HepG2 (cell line): ENCODE measurements at regions not wholly inside any gene's neighbourhood (a gene's known extent, or its start where the extent isn't known, plus 50 kb on each side); places are given as distances from the start of the nearest gene placed in this dataset.

Experiments used
- DBP ChIP-seq: sonication (generic); formaldehyde crosslinking; IDR thresholded peaks from 2 replicates; pipeline ENCODE4 v1.4.0; 2020; ENCODE audit warnings: missing genetic modification reagents; ENCODE audit errors: not compliant biosample characterization
- DMAP1 ChIP-seq: IDR thresholded peaks from 2 replicates; pipeline ENCODE4 v1.6.1; 2016
- GPN1 ChIP-seq: sonication (generic); formaldehyde crosslinking; IDR thresholded peaks from 2 replicates; pipeline ENCODE4 v1.5.1; 2020; ENCODE audit warnings: missing genetic modification reagents, borderline replicate concordance
- JDP2 ChIP-seq: sonication (generic); formaldehyde crosslinking; IDR thresholded peaks from 2 replicates; pipeline ENCODE4 v1.8.1; 2022; ENCODE audit warnings: missing genetic modification reagents, borderline replicate concordance
- NRL ChIP-seq: sonication (generic); formaldehyde crosslinking; IDR thresholded peaks from 2 replicates; pipeline ENCODE4 v1.5.0; 2020; ENCODE audit warnings: missing genetic modification reagents, mild to moderate bottlenecking, moderate library complexity, borderline replicate concordance
- PLRG1 ChIP-seq: fragments of 450-650 bp; conservative IDR thresholded peaks from 2 replicates; pipeline ENCODE4 v1.6.1; 2016
- PRPF4 ChIP-seq: fragments of 200-400 bp; formaldehyde crosslinking; IDR thresholded peaks from 2 replicates; pipeline ENCODE4 v1.6.1; 2016; ENCODE audit warnings: low read length, low read depth; ENCODE audit not compliant: poor library complexity, severe bottlenecking
- SNAPC4 ChIP-seq: sonication (generic); formaldehyde crosslinking; IDR thresholded peaks from 2 replicates; pipeline ENCODE4 v1.4.0; 2020; ENCODE audit warnings: mild to moderate bottlenecking, missing genetic modification reagents
- ZBTB49 ChIP-seq: sonication (generic); formaldehyde crosslinking; IDR thresholded peaks from 2 replicates; pipeline ENCODE4 v1.4.0; 2020; ENCODE audit warnings: missing genetic modification reagents, borderline replicate concordance
- ZMYM2 ChIP-seq: sonication (generic); formaldehyde crosslinking; IDR thresholded peaks from 2 replicates; pipeline ENCODE4 v1.8.0; 2022; ENCODE audit warnings: mild to moderate bottlenecking, missing genetic modification reagents
- ZNF431 ChIP-seq: sonication (generic); formaldehyde crosslinking; IDR thresholded peaks from 2 replicates; pipeline ENCODE4 v1.9.0; 2022; ENCODE audit warnings: missing genetic modification reagents, low read depth, mild to moderate bottlenecking, borderline replicate concordance
- ZNF597 ChIP-seq: sonication (generic); formaldehyde crosslinking; IDR thresholded peaks from 2 replicates; pipeline ENCODE4 v1.5.0; 2020; ENCODE audit warnings: missing genetic modification reagents
- TF ChIP-seq, protein P1 (sequence below): sonication (generic); formaldehyde crosslinking; IDR thresholded peaks from 2 replicates; pipeline ENCODE4 v1.4.0; 2020; ENCODE audit warnings: missing genetic modification reagents

DNA sequence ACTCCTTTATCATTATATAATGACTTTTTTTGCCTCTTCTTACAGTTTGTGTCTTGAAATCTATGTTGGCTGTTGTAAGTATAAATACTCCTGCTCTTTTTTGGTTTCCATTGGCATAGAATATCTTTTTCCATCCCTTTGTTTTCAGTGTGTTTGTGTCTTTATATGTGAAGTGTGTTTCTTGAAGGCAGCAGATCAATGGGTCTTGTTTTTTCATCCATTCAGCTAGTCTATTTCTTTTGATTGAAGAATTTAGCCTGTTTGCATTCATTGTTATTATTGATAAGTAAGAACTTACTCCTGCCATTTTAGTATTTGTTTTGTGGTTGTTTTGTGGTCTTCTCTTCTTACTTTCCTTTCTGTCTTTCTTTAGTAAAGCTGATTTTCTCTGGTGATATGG lies 322.8 kb downstream of the PLA2G4A start (continued):
- TF ChIP-seq ZBTB49 (no peak), NRL (CRISPR knock-in tag) (no peak), ZNF597 (CRISPR knock-in tag) (no peak), JDP2 (no peak), ZMYM2 (no peak), DBP (CRISPR knock-in tag) (no peak), ZNF431 (CRISPR knock-in tag) (no peak), PLRG1 (no peak), SNAPC4 (CRISPR knock-in tag) (no peak), GPN1 (no peak), DMAP1 (CRISPR knock-in tag) (no peak), PRPF4 (no peak)
- TF ChIP-seq, protein P1, sequence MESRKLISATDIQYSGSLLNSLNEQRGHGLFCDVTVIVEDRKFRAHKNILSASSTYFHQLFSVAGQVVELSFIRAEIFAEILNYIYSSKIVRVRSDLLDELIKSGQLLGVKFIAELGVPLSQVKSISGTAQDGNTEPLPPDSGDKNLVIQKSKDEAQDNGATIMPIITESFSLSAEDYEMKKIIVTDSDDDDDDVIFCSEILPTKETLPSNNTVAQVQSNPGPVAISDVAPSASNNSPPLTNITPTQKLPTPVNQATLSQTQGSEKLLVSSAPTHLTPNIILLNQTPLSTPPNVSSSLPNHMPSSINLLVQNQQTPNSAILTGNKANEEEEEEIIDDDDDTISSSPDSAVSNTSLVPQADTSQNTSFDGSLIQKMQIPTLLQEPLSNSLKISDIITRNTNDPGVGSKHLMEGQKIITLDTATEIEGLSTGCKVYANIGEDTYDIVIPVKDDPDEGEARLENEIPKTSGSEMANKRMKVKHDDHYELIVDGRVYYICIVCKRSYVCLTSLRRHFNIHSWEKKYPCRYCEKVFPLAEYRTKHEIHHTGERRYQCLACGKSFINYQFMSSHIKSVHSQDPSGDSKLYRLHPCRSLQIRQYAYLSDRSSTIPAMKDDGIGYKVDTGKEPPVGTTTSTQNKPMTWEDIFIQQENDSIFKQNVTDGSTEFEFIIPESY (CRISPR knock-in tag), result no peak
- TF ChIP-seq, all 625 proteins: peak for 0
